IMR-90 (cell line): ENCODE measurements at regions not wholly inside any gene's neighbourhood (a gene's known extent, or its start where the extent isn't known, plus 50 kb on each side); places are given as distances from the start of the nearest gene placed in this dataset.

Source experiments
- ATAC-seq: fragments of 200-7000 bp; cut with Tn5 transposase; 2 replicates; pipeline ENCODE4 v1.9.1; 2020; ENCODE audit warnings: low read depth, mild to moderate bottlenecking, moderate library complexity
- BruUV-seq: library from RNA; stranded (reverse); fragments of 400-500 nt; replicated peaks from 2 replicates; lab custom pipeline; 2021; lab: Mats Ljungman, UMichigan
- CTCF ChIA-PET: fragments of 300-600 bp; formaldehyde crosslinking; extraction: SDS; loops from one replicate; lab custom pipeline; 2021; ENCODE audit warnings: antibody characterized with exemption; lab: Yijun Ruan, JAX
- POLR2A ChIA-PET: fragments of 300-600 bp; sonication (Branson Sonifier 250); formaldehyde crosslinking; loops from one replicate; lab custom pipeline; 2022; ENCODE audit warnings: antibody characterized with exemption; ENCODE audit not compliant: unreplicated experiment; lab: Charles Lee
- DNase-seq: peaks from one replicate; pipeline ENCODE4 v3.0.0; 2013
- H2AFZ ChIP-seq: replicated peaks from 2 replicates; pipeline ENCODE3; 2013; ENCODE audit warnings: low read length, mild to moderate bottlenecking; ENCODE audit not compliant: poor library complexity
- H2AK5ac ChIP-seq: 2 replicates; pipeline ENCODE4 v1.6.1; 2013; ENCODE audit warnings: low read depth, low read length, inconsistent platforms
- H2AK9ac ChIP-seq: replicated peaks from 2 replicates; pipeline ENCODE3; 2013; ENCODE audit warnings: mild to moderate bottlenecking, low read depth, low read length, moderate library complexity; ENCODE audit not compliant: poor library complexity
- H2BK120ac ChIP-seq: 2 replicates; pipeline ENCODE4 v1.6.1; 2013; ENCODE audit warnings: low read depth, low read length, inconsistent platforms
- H2BK15ac ChIP-seq: 3 replicates; pipeline ENCODE4 v1.6.1; 2013; ENCODE audit warnings: low read depth, low read length, inconsistent platforms
- H2BK20ac ChIP-seq: 2 replicates; pipeline ENCODE4 v1.6.1; 2013; ENCODE audit warnings: low read depth, mild to moderate bottlenecking, inconsistent platforms, low read length, moderate library complexity
- H2BK5ac ChIP-seq: 2 replicates; pipeline ENCODE4 v1.6.1; 2013; ENCODE audit warnings: mild to moderate bottlenecking, low read depth, low read length, inconsistent platforms; ENCODE audit not compliant: poor library complexity, severe bottlenecking
- H3K14ac ChIP-seq: replicated peaks from 2 replicates; pipeline ENCODE4 v1.6.1; 2013; ENCODE audit warnings: low read depth, low read length, inconsistent platforms
- H3K18ac ChIP-seq: 2 replicates; pipeline ENCODE4 v1.6.1; 2013; ENCODE audit warnings: low read depth, low read length, control low read depth
- H3K23ac ChIP-seq: 2 replicates; pipeline ENCODE4 v1.6.1; 2013; ENCODE audit warnings: low read depth, low read length, inconsistent platforms
- H3K27ac ChIP-seq: 2 replicates; pipeline ENCODE4 v1.5.1; 2013; ENCODE audit warnings: mild to moderate bottlenecking, control low read depth, low read length; ENCODE audit not compliant: insufficient read depth
- H3K27me3 ChIP-seq: 2 replicates; pipeline ENCODE4 v1.6.1; 2013; ENCODE audit warnings: low read length; ENCODE audit not compliant: control insufficient read depth, insufficient read depth
- H3K36me3 ChIP-seq: 2 replicates; pipeline ENCODE4 v1.6.1; 2013; ENCODE audit warnings: low read length, mixed read lengths; ENCODE audit not compliant: control insufficient read depth, insufficient read depth
- H3K4ac ChIP-seq: 2 replicates; pipeline ENCODE4 v1.6.1; 2013; ENCODE audit warnings: low read depth, low read length, inconsistent platforms
- H3K4me1 ChIP-seq: 2 replicates; pipeline ENCODE4 v1.6.1; 2013; ENCODE audit warnings: low read length, mixed read lengths; ENCODE audit not compliant: control insufficient read depth, insufficient read depth
- H3K4me2 ChIP-seq: 2 replicates; pipeline ENCODE4 v1.6.1; 2013; ENCODE audit warnings: low read depth, mild to moderate bottlenecking, control low read depth, low read length, moderate library complexity
- H3K4me3 ChIP-seq: 2 replicates; pipeline ENCODE4 v1.5.1; 2013; ENCODE audit warnings: low read depth, mild to moderate bottlenecking, control low read depth, low read length, moderate library complexity; ENCODE audit not compliant: insufficient read depth
- H3K56ac ChIP-seq: 2 replicates; pipeline ENCODE4 v1.6.1; 2013; ENCODE audit warnings: low read length, inconsistent platforms; ENCODE audit not compliant: insufficient read depth; ENCODE audit errors: extremely low read depth
- H3K79me1 ChIP-seq, 2 experiments: 2 replicates each; pipeline ENCODE4 v1.6.1; 2013; ENCODE audit warnings: low read length in 2 of 2, inconsistent platforms in 1 of 2, low read depth in 1 of 2
- H3K9ac ChIP-seq: 2 replicates; pipeline ENCODE4 v1.6.1; 2013; ENCODE audit warnings: low read depth, low read length, control low read depth
- H3K9me1 ChIP-seq: 2 replicates; pipeline ENCODE4 v1.6.1; 2013; ENCODE audit warnings: low read length, inconsistent platforms; ENCODE audit not compliant: insufficient read depth
- H3K9me3 ChIP-seq: 2 replicates; pipeline ENCODE4 v1.6.1; 2013; ENCODE audit warnings: low read length; ENCODE audit not compliant: control insufficient read depth, insufficient read depth
- H4K20me1 ChIP-seq: 2 replicates; pipeline ENCODE4 v1.6.1; 2013; ENCODE audit warnings: low read length, inconsistent platforms; ENCODE audit not compliant: insufficient read depth
- H4K5ac ChIP-seq: 2 replicates; pipeline ENCODE4 v1.6.1; 2013; ENCODE audit warnings: mild to moderate bottlenecking, low read depth, low read length, control low read depth
- H4K8ac ChIP-seq, 2 experiments: 2 replicates each; pipeline ENCODE4 v1.6.1; 2013; ENCODE audit warnings: low read depth in 2 of 2, low read length in 2 of 2, control low read depth in 1 of 2, inconsistent platforms in 1 of 2
- H4K91ac ChIP-seq: 2 replicates; pipeline ENCODE4 v1.6.1; 2013; ENCODE audit warnings: low read depth, low read length, inconsistent platforms; ENCODE audit not compliant: insufficient read depth
- CEBPB ChIP-seq: IDR thresholded peaks from 2 replicates; pipeline ENCODE4 v1.6.1; 2012; ENCODE audit warnings: low read depth, low read length, improper control_type of control experiment
- CHD1 ChIP-seq: IDR thresholded peaks from 2 replicates; pipeline ENCODE4 v1.6.1; 2012; ENCODE audit warnings: low read depth, low read length, improper control_type of control experiment
- FOS ChIP-seq: fragments of 150-350 bp; IDR thresholded peaks from 2 replicates; pipeline ENCODE4 v1.6.1; 2016; ENCODE audit warnings: low read depth, low read length
- MAFK ChIP-seq: IDR thresholded peaks from 2 replicates; pipeline ENCODE4 v1.6.1; 2012; ENCODE audit warnings: low read depth, low read length, improper control_type of control experiment
- MAZ ChIP-seq: IDR thresholded peaks from 2 replicates; pipeline ENCODE4 v1.6.1; 2012; ENCODE audit warnings: low read depth, mild to moderate bottlenecking, low read length, improper control_type of control experiment, moderate library complexity, borderline replicate concordance
- MXI1 ChIP-seq: IDR thresholded peaks from 2 replicates; pipeline ENCODE4 v1.6.1; 2012; ENCODE audit warnings: low read depth, mild to moderate bottlenecking, low read length, moderate library complexity, borderline replicate concordance
- POLR2A ChIP-seq: IDR thresholded peaks from 2 replicates; pipeline ENCODE4 v1.6.1; 2012; ENCODE audit warnings: mild to moderate bottlenecking, low read depth, low read length
- RAD21 ChIP-seq: IDR thresholded peaks from 2 replicates; pipeline ENCODE4 v1.6.1; 2012; ENCODE audit warnings: low read length, improper control_type of control experiment
- RFX5 ChIP-seq: IDR thresholded peaks from 2 replicates; pipeline ENCODE4 v1.8.0; 2012; ENCODE audit warnings: low read depth, mild to moderate bottlenecking, low read length, moderate library complexity
- SMC3 ChIP-seq: fragments of 150-350 bp; IDR thresholded peaks from 2 replicates; pipeline ENCODE4 v1.6.1; 2016; ENCODE audit warnings: low read depth, mild to moderate bottlenecking, antibody characterized with exemption, low read length, moderate library complexity
- WGBS, 2 experiments: methylation state at CpG; one replicate each; pipeline versions ENCODE4 v1.1.5 to v1.1.7; 2013; ENCODE audit warnings: missing lambda C conversion rate in 2 of 2; ENCODE audit not compliant: insufficient read length in 1 of 2; ENCODE audit errors: extremely low coverage in 2 of 2; 5-methylcytosine and 5-hydroxymethylcytosine counted together
- dilution Hi-C: fragments of 300-500 bp; cut with HindIII; formaldehyde crosslinking; loops from one replicate; pipeline ENCODE4 v1.14.3; 2018; ENCODE audit warnings: low sequenced_read_pairs; ENCODE audit not compliant: unreplicated experiment
- in situ Hi-C: fragments of 300-500 bp; cut with MboI; formaldehyde crosslinking; loops from 3 replicates; pipeline ENCODE4 v1.14.3; 2019; ENCODE audit warnings: low sequenced_read_pairs, inconsistent platforms, mixed read lengths
- intact Hi-C: fragments of 100-400 bp; cut with micrococcal nuclease; formaldehyde crosslinking; loops from 2 replicates; pipeline ENCODE4 v1.10.0; 2022
- TF ChIP-seq, protein P1 (sequence below): fragments of 150-350 bp; IDR thresholded peaks from 2 replicates; pipeline ENCODE4 v1.6.1; 2017; ENCODE audit warnings: mild to moderate bottlenecking, antibody characterized with exemption, low read length, low read depth

DNA sequence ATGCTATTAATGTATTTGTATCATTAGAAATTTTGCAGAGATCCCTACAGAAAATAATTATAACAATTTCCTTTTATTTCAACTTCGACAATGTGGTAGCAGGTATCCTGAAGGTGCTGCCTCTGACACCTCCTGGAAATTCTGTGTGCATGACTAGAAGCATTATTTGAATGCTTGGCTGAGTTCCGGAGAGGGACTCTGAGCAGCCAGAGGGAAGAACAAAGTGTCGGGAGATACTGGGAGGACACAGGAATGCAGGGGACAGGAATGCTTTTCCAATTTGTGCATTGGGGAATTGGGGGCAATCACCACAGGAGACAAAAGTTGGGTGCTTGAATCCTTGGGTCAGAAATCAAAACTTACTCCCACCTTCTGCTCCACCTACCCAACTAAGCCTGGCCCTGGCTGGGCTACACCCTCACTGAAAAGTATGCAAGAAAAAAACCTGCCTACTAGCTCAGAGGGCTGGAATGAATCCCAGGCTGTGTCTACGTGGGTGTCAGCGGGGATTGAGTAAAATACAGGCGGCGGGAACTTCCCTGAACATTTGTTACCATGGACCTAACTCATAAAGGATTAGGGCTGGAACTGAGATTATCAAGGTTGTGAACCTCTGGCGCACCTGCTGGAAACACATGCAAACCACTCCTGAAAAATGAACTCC lies 299.3 kb downstream of the SOX11 start:
- Histone ChIP-seq H3K79me1 (no peaks in the 10 kb centered on the region), H4K20me1 (no peaks in the 10 kb centered on the region), H3K4me1 (no peaks in the 10 kb centered on the region), H3K27me3 (no peaks in the 10 kb centered on the region), H2BK5ac (no peak overlapping the region), H4K5ac (no peak overlapping the region), H3K4ac (no peak overlapping the region), H3K4me2 (no peak overlapping the region), H3K23ac (no peak overlapping the region), H3K14ac (no peak overlapping the region), H2BK15ac (no peak overlapping the region), H3K18ac (no peak overlapping the region), H3K9ac (no peak overlapping the region), H4K91ac (no peak overlapping the region), H2BK20ac (no peak overlapping the region), H2AK5ac (no peak overlapping the region), H3K36me3 (no peaks in the 10 kb centered on the region), H2BK120ac (no peak overlapping the region), H3K27ac (no peak overlapping the region), H2AFZ (no peak overlapping the region), H3K4me3 (no peak overlapping the region), H4K8ac (no peak overlapping the region), H2AK9ac (no peak overlapping the region), H3K9me1 (no peaks in the 10 kb centered on the region), H3K56ac (no peak overlapping the region), H3K9me3 (no peaks in the 10 kb centered on the region)
- DNase-seq (peak; percentile 6), ATAC-seq (no peak)
- BruUV-seq: no TSS peak
- WGBS, 2 experiments: no CpG with 5 or more reads among the region's 8 CpGs
- dilution Hi-C loops (no loop called here), in situ Hi-C loops (no loop called here), intact Hi-C loops (no loop called here)
- ChIA-PET CTCF (no interaction called here), POLR2A (no interaction called here)
- no peak for TF ChIP-seq FOS
- TF ChIP-seq MXI1: no peak
- TF ChIP-seq POLR2A: no peak
- TF ChIP-seq MAZ: no peak
- no peak for TF ChIP-seq CHD1
- TF ChIP-seq, protein P1, sequence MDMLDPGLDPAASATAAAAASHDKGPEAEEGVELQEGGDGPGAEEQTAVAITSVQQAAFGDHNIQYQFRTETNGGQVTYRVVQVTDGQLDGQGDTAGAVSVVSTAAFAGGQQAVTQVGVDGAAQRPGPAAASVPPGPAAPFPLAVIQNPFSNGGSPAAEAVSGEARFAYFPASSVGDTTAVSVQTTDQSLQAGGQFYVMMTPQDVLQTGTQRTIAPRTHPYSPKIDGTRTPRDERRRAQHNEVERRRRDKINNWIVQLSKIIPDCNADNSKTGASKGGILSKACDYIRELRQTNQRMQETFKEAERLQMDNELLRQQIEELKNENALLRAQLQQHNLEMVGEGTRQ: no peak
- no peak for TF ChIP-seq CEBPB
- no peak for TF ChIP-seq RFX5
- TF ChIP-seq MAFK: no peak
- no peak for TF ChIP-seq RAD21
- no peak for TF ChIP-seq SMC3
